Activated naive CD4-positive, alpha-beta T cell treated with Interleukin-2 at 50 U/mL for 16 hours (primary cell): ENCODE measurements at regions not wholly inside any gene's neighbourhood (a gene's known extent, or its start where the extent isn't known, plus 50 kb on each side); places are given as distances from the start of the nearest gene placed in this dataset.

Experiments used
- DNase-seq: peaks from one replicate; pipeline ENCODE4 v3.0.0-alpha.2; 2020

DNA sequence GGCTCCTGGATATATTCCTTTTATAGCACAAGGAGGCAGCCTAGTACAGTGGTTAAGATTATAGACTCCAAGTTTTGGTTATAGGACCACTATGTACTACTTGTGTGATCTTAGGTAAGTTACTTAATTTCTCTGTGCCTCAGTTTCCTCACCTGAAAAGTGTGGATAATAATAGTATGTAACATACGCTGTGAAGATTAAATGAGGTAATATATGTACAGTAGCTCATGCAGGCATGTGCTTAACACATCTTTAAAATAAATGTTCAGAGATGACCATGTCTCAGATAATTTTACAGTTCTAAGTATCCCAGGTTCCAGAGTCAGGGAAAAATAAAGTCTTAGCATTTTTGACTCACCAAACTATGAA, 55.7 kb upstream of the TRABD2B start:
- no peak for DNase-seq

DNA sequence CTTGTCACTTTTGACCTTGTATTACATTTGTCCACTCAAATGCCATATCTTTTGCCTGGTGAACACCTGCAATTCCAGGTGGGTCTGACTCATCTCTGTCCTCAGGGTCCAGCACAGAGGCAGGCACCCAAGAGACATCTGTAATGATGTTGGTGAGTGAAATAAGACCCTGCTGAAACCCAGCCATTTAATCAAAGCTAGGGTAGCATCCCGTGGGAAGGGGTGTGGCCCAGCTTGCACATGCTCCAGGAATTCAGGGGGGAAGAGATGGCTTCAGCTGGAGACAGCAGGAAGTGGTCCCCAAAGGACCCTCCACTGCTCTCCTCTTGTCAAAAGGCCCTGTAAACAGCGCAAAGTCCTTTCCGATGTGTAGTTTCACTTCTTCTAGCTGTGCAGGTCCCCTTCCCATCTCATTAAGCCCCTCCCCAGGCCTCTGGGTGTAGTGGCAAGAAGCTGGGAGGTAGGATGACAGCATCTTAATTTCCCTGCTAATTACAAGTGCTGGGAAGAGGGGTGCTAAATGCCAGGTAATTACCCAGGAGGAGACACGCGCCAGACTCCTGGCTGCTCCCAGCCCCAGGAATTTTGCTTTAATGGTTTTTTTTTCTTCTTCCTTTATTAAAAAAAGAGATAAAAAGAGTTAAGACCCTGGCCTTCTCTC, 54.4 kb upstream of the TRABD2B start:
- DNase-seq: no peak

- no peak for DNase-seq
These were observed 52.8 kb upstream of the TRABD2B start for GRCh38 chr1:48049823-48050535.

GRCh38 chr1:48048980-48049379, 51.8 kb upstream of the TRABD2B start:
- no peak for DNase-seq

- no peak for DNase-seq
These were observed 50.9 kb upstream of the TRABD2B start for GRCh38 chr1:48048064-48048463.

DNA sequence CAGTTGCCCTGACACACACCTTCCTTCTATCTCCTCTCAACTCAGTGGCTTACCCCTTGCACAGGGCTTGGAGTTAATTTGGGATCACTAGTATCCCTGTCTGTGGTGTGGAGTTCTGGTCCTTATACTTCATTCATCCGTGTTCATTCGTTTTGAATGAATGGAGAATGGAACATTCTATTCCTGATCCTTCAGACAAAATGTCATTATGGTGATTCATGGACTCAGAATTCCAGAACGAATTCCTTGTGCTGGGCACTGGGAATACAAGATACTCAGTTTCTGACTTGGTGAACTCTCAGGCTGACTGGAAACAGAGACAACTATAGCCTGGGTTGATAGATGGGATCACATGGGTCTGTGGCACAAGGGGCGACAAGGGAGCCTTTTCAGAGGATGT, 49.9 kb upstream of the TRABD2B start:
- no peak for DNase-seq
